Keratinocyte (primary cell): ENCODE measurements at regions not wholly inside any gene's neighbourhood (a gene's known extent, or its start where the extent isn't known, plus 50 kb on each side); places are given as distances from the start of the nearest gene placed in this dataset.

Experiments used
- DNase-seq: peaks from one replicate; pipeline ENCODE4 v3.0.0-alpha.2; 2011; ENCODE audit warnings: low read depth, missing footprints, low spot score
- FAIRE-seq: peaks from 2 replicates; lab custom pipeline; 2011; peaks lifted over from hg19 to GRCh38; lab: Jason Lieb, UNC
- H2AFZ ChIP-seq: 2 replicates; pipeline ENCODE4 v1.6.0; 2012; ENCODE audit warnings: low read length, control low read depth, inconsistent platforms; ENCODE audit not compliant: control insufficient read depth
- H3K27ac ChIP-seq: 2 replicates; pipeline ENCODE4 v1.5.1; 2011; ENCODE audit warnings: low read length; ENCODE audit not compliant: control insufficient read depth, insufficient read depth
- H3K27me3 ChIP-seq: 3 replicates; pipeline ENCODE4 v1.6.0; 2011; ENCODE audit warnings: low read length; ENCODE audit not compliant: control insufficient read depth, insufficient read depth; ENCODE audit errors: extremely low read depth
- H3K36me3 ChIP-seq, 2 experiments: 2 replicates in 1 of 2; 3 replicates in 1 of 2; pipeline ENCODE4 v1.5.1; 2011; ENCODE audit warnings: low read length in 2 of 2, mild to moderate bottlenecking in 1 of 2; ENCODE audit not compliant: control insufficient read depth in 2 of 2, insufficient read depth in 2 of 2; ENCODE audit errors: extremely low read depth in 1 of 2
- H3K4me1 ChIP-seq: 3 replicates; pipeline ENCODE4 v1.5.1; 2011; ENCODE audit warnings: low read length; ENCODE audit not compliant: control insufficient read depth, insufficient read depth; ENCODE audit errors: extremely low read depth
- H3K4me2 ChIP-seq: 3 replicates; pipeline ENCODE4 v1.6.0; 2011; ENCODE audit warnings: low read depth, low read length; ENCODE audit not compliant: control insufficient read depth, insufficient read depth; ENCODE audit errors: extremely low read depth
- H3K4me3 ChIP-seq, 3 experiments: fragments of 200-600 bp in 1 of 3; sonication (generic) in 1 of 3; 2 replicates in 2 of 3; 3 replicates in 1 of 3; pipeline ENCODE4 v1.5.1; 2011 to 2016; ENCODE audit warnings: low read length in 3 of 3, mild to moderate bottlenecking in 3 of 3, control low read depth in 2 of 3, inconsistent platforms in 1 of 3, low read depth in 1 of 3, mixed read lengths in 1 of 3, mixed run types in 1 of 3, moderate library complexity in 1 of 3; ENCODE audit not compliant: control insufficient read depth in 2 of 3, insufficient read depth in 2 of 3; ENCODE audit errors: extremely low read depth in 1 of 3
- H3K79me2 ChIP-seq: 2 replicates; pipeline ENCODE4 v1.6.0; 2012; ENCODE audit warnings: low read length; ENCODE audit not compliant: control insufficient read depth, insufficient read depth
- H3K9ac ChIP-seq: 3 replicates; pipeline ENCODE4 v1.6.0; 2011; ENCODE audit warnings: low read length; ENCODE audit not compliant: control insufficient read depth, insufficient read depth; ENCODE audit errors: extremely low read depth
- H3K9me1 ChIP-seq: 3 replicates; pipeline ENCODE4 v1.6.0; 2011; ENCODE audit warnings: low read length; ENCODE audit not compliant: control insufficient read depth, insufficient read depth; ENCODE audit errors: extremely low read depth
- H3K9me3 ChIP-seq: 2 replicates; pipeline ENCODE4 v1.5.1; 2012; ENCODE audit warnings: low read depth, low read length; ENCODE audit not compliant: control insufficient read depth
- H4K20me1 ChIP-seq: 3 replicates; pipeline ENCODE4 v1.6.0; 2011; ENCODE audit warnings: low read length; ENCODE audit not compliant: control insufficient read depth, insufficient read depth; ENCODE audit errors: extremely low read depth
- CTCF ChIP-seq, 3 experiments: IDR thresholded peaks in 1 of 3; conservative IDR thresholded peaks in 1 of 3; optimal IDR thresholded peaks in 1 of 3; 2 replicates in 2 of 3; 3 replicates in 1 of 3; pipeline versions ENCODE3 to v1.5.1; 2011; ENCODE audit warnings: low read length in 3 of 3, mild to moderate bottlenecking in 3 of 3, moderate library complexity in 2 of 3, control low read depth in 1 of 3, inconsistent platforms in 1 of 3; ENCODE audit not compliant: insufficient read depth in 2 of 3; ENCODE audit errors: extremely low read depth in 1 of 3
- EZH2 ChIP-seq: IDR thresholded peaks from one replicate; pipeline ENCODE4 v1.6.1; 2012; ENCODE audit warnings: inconsistent platforms, mild to moderate bottlenecking, low read length, moderate library complexity
- dilution Hi-C: fragments of 300-500 bp; cut with MboI; formaldehyde crosslinking; loops from one replicate; pipeline ENCODE4 v1.7.0; 2020; ENCODE audit warnings: low sequenced_read_pairs; ENCODE audit not compliant: extremely low pct_ligation_motif_present

GRCh38 chr14:87397499-87397898 lies 595.5 kb downstream of the GALC start:
- Histone ChIP-seq H3K9ac (no peak overlapping the region), H3K4me1 (no peaks in the 10 kb centered on the region), H2AFZ (no peak overlapping the region), H3K36me3 (no peaks in the 10 kb centered on the region), H3K4me2 (no peak overlapping the region), H3K27me3 (no peaks in the 10 kb centered on the region), H3K27ac (no peak overlapping the region), H3K79me2 (no peaks in the 10 kb centered on the region), H4K20me1 (no peaks in the 10 kb centered on the region), H3K4me3 (no peak overlapping the region), H3K9me3 (no peaks in the 10 kb centered on the region), H3K9me1 (no peaks in the 10 kb centered on the region)
- dilution Hi-C loops: no loop called here
- DNase-seq: no peak
- no peak for FAIRE-seq
- TF ChIP-seq CTCF (optimal IDR thresholded peaks at IDR 0.05 in 1 of 3, IDR thresholded peaks at IDR 0.05 in 1 of 3, conservative IDR thresholded peaks at IDR 0.05 in 1 of 3; ENCODE audit: extremely low read depth in 1 of 3, insufficient read depth in 2 of 3, low read length in 3 of 3) (no peak), EZH2 (no peak)

DNA sequence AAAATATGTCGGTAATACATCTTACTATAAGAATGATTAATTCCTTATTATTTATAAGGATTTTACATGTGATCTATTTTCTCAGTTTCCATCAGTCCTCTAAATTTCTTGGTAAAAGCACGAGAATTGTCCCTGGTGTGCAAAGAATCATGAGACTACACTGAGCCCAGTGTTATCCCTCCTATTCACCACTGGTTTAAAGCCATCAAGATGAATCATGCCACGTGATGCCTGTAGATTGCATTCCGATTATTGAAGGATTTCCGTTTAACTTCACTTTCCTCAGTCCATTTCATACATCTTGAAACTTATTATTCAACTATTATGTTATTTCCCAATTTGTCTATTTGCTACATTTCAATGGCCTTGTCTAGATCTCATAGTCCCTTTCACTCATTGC lies 601.9 kb downstream of the GALC start:
- H3K27me3 ChIP-seq: no peaks in the 10 kb centered on the region
- TF ChIP-seq CTCF (optimal IDR thresholded peaks at IDR 0.05 in 1 of 3, IDR thresholded peaks at IDR 0.05 in 1 of 3, conservative IDR thresholded peaks at IDR 0.05 in 1 of 3; ENCODE audit: extremely low read depth in 1 of 3, insufficient read depth in 2 of 3, low read length in 3 of 3): no peak
- no peak for TF ChIP-seq EZH2
- dilution Hi-C loops: no loop called here
- H3K27ac ChIP-seq: no peak overlapping the region
- H3K79me2 ChIP-seq: no peaks in the 10 kb centered on the region
- no peak overlapping the region for H3K4me3 ChIP-seq
- no peaks in the 10 kb centered on the region for H3K9me1 ChIP-seq
- H3K36me3 ChIP-seq: no peaks in the 10 kb centered on the region
- H4K20me1 ChIP-seq: no peaks in the 10 kb centered on the region
- H3K4me2 ChIP-seq: no peak overlapping the region
- H3K4me1 ChIP-seq: no peaks in the 10 kb centered on the region
- H2AFZ ChIP-seq: no peak overlapping the region
- DNase-seq: no peak
- no peak overlapping the region for H3K9ac ChIP-seq
- FAIRE-seq: no peak
- H3K9me3 ChIP-seq: no peaks in the 10 kb centered on the region
